ENCODE measurements at regions not wholly inside any gene's neighbourhood (a gene's known extent, or its start where the extent isn't known, plus 50 kb on each side); places are given as distances from the start of the nearest gene placed in this dataset.

DNA sequence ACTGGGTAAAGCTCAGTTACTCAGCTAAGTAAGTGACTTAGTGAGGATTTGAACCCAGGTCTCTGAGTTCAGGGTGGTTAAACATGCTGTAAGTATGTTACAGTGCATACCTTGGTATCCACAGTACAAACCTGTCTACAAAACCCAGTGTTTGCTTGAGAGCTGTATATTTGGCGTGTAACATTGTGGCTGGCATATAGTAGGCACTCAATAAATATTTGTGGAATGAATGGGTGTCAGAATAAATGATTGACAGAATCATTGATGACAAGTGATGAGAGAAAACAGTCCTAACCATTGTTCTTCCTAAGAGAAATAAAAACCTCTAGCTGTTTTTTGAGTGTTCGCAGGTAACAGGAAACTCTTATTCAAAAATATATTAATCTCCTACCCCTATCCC, 79.7 kb upstream of the BCOR start:
- no peak for ATAC-seq (ENCODE audit: insufficient read depth, low read depth)
- DNase-seq: no peak
- TF ChIP-seq, protein P1, sequence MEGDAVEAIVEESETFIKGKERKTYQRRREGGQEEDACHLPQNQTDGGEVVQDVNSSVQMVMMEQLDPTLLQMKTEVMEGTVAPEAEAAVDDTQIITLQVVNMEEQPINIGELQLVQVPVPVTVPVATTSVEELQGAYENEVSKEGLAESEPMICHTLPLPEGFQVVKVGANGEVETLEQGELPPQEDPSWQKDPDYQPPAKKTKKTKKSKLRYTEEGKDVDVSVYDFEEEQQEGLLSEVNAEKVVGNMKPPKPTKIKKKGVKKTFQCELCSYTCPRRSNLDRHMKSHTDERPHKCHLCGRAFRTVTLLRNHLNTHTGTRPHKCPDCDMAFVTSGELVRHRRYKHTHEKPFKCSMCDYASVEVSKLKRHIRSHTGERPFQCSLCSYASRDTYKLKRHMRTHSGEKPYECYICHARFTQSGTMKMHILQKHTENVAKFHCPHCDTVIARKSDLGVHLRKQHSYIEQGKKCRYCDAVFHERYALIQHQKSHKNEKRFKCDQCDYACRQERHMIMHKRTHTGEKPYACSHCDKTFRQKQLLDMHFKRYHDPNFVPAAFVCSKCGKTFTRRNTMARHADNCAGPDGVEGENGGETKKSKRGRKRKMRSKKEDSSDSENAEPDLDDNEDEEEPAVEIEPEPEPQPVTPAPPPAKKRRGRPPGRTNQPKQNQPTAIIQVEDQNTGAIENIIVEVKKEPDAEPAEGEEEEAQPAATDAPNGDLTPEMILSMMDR (IDR thresholded peaks at IDR 0.05; ENCODE audit: borderline replicate concordance, extremely low read depth, low read length, poor library complexity, severe bottlenecking): no peak
- TF ChIP-seq EZH2 (IDR thresholded peaks at IDR 0.05; ENCODE audit: borderline replicate concordance, low read depth, low read length, severe bottlenecking): no peak
- H3K27me3 ChIP-seq (ENCODE audit: insufficient read depth, low read length, poor library complexity): peaks cover 1% of the 10 kb centered on the region
- peaks cover 49% of the 10 kb centered on the region for H3K4me1 ChIP-seq (ENCODE audit: insufficient read depth, low read length)
- peak overlapping the region; percentile 69 for H3K4me2 ChIP-seq (ENCODE audit: insufficient read depth, low read length)
- no peaks in the 10 kb centered on the region for H4K20me1 ChIP-seq (ENCODE audit: insufficient read depth, low read length)
- no peaks in the 10 kb centered on the region for H3K9me3 ChIP-seq (ENCODE audit: insufficient read depth, low read length, severe bottlenecking)
- H3K79me2 ChIP-seq (ENCODE audit: insufficient read depth, low read length): peaks cover 14% of the 10 kb centered on the region
- H3K36me3 ChIP-seq (ENCODE audit: insufficient read depth, low read length): no peaks in the 10 kb centered on the region
- H3K9ac ChIP-seq (ENCODE audit: low read depth, low read length): peak overlapping the region; percentile 98
- peak overlapping the region; percentile 47; the same call in 1 of the 2 replicates for H2AFZ ChIP-seq (ENCODE audit: low read depth, low read length)
- H3K27ac ChIP-seq (ENCODE audit: low read length): peak overlapping the region; percentile 93
- peak overlapping the region in 1 of 2 experiments; percentile 52; a peak in 2 of 4 replicates for H3K4me3 ChIP-seq (ENCODE audit: low read depth in 1 of 2, low read length in 2 of 2)

DNA sequence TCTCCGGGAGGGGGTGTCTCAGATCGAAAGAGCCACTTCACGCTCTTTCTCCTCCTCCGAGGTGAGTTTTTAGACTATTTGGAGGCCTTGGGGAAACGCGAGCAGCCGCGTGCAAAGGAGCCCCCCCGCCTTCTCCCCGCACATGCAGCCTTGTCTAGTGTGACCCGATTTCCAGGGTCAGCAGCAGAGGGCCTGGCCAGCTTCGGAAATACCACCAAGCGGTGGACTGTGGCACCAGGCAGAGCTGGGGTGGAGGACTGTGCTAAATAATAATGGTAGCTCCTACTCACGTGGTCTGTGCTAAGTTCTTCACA, 79.3 kb upstream of the BCOR start:
- peak overlapping the region; percentile 93 for H3K27ac ChIP-seq (ENCODE audit: low read length)
- no peak for ATAC-seq (ENCODE audit: insufficient read depth, low read depth)
- H3K4me1 ChIP-seq (ENCODE audit: insufficient read depth, low read length): peaks cover 53% of the 10 kb centered on the region
- peak overlapping the region in 1 of 2 experiments; percentile 52; a peak in 2 of 4 replicates for H3K4me3 ChIP-seq (ENCODE audit: low read depth in 1 of 2, low read length in 2 of 2)
- peak overlapping the region; percentile 98 for H3K9ac ChIP-seq (ENCODE audit: low read depth, low read length)
- peaks cover 18% of the 10 kb centered on the region for H3K79me2 ChIP-seq (ENCODE audit: insufficient read depth, low read length)
- TF ChIP-seq, protein P1 (IDR thresholded peaks at IDR 0.05; ENCODE audit: borderline replicate concordance, extremely low read depth, low read length, poor library complexity, severe bottlenecking): no peak
- no peak for TF ChIP-seq EZH2 (IDR thresholded peaks at IDR 0.05; ENCODE audit: borderline replicate concordance, low read depth, low read length, severe bottlenecking)
- DNase-seq: no peak
- H3K4me2 ChIP-seq (ENCODE audit: insufficient read depth, low read length): peak overlapping the region; percentile 69
- no peaks in the 10 kb centered on the region for H4K20me1 ChIP-seq (ENCODE audit: insufficient read depth, low read length)
- no peaks in the 10 kb centered on the region for H3K36me3 ChIP-seq (ENCODE audit: insufficient read depth, low read length)
- peaks cover 6% of the 10 kb centered on the region for H3K27me3 ChIP-seq (ENCODE audit: insufficient read depth, low read length, poor library complexity)
- no peaks in the 10 kb centered on the region for H3K9me3 ChIP-seq (ENCODE audit: insufficient read depth, low read length, severe bottlenecking)
- H2AFZ ChIP-seq (ENCODE audit: low read depth, low read length): peak overlapping the region; percentile 47; the same call in 1 of the 2 replicates

GRCh38 chrX:40176351-40177116, 78.8 kb upstream of the BCOR start:
- Histone ChIP-seq H4K20me1 (ENCODE audit: insufficient read depth, low read length) (no peaks in the 10 kb centered on the region), H3K36me3 (ENCODE audit: insufficient read depth, low read length) (no peaks in the 10 kb centered on the region), H3K4me2 (ENCODE audit: insufficient read depth, low read length) (peak overlapping the region; percentile 69), H3K27me3 (ENCODE audit: insufficient read depth, low read length, poor library complexity) (peaks cover 11% of the 10 kb centered on the region), H3K27ac (ENCODE audit: low read length) (peak overlapping the region; percentile 99), H3K4me3 (ENCODE audit: low read depth in 1 of 2, low read length in 2 of 2) (peak overlapping the region; percentile 15 to 63; a peak in 3 of 4 replicates), H2AFZ (ENCODE audit: low read depth, low read length) (peak overlapping the region; percentile 66), H3K9me3 (ENCODE audit: insufficient read depth, low read length, severe bottlenecking) (no peaks in the 10 kb centered on the region), H3K79me2 (ENCODE audit: insufficient read depth, low read length) (peaks cover 19% of the 10 kb centered on the region), H3K4me1 (ENCODE audit: insufficient read depth, low read length) (peaks cover 58% of the 10 kb centered on the region), H3K9ac (ENCODE audit: low read depth, low read length) (peak overlapping the region; percentile 98)
- TF ChIP-seq, protein P1 (IDR thresholded peaks at IDR 0.05; ENCODE audit: borderline replicate concordance, extremely low read depth, low read length, poor library complexity, severe bottlenecking): no peak
- TF ChIP-seq EZH2 (IDR thresholded peaks at IDR 0.05; ENCODE audit: borderline replicate concordance, low read depth, low read length, severe bottlenecking): no peak
- ATAC-seq (ENCODE audit: insufficient read depth, low read depth): peak; percentile 52
- DNase-seq: peak; percentile 83
